Spinal cord (tissue), 9 donors: ENCODE measurements at regions not wholly inside any gene's neighbourhood (a gene's known extent, or its start where the extent isn't known, plus 50 kb on each side); places are given as distances from the start of the nearest gene placed in this dataset.

ENCODE experiments used
- DNase-seq, 6 donors: peaks; one replicate each; pipeline versions ENCODE4 v3.0.0 to v3.0.0-alpha.2; 2013 to 2015; ENCODE audit warnings: low spot score in 6 of 6, low read depth in 4 of 6
- H3K27ac ChIP-seq: one replicate; pipeline ENCODE4 v1.5.1; 2013; ENCODE audit warnings: low read depth, low read length, control low read depth
- H3K27me3 ChIP-seq: one replicate; pipeline ENCODE4 v1.6.1; 2013; ENCODE audit warnings: low read length; ENCODE audit not compliant: control insufficient read depth, insufficient read depth
- H3K36me3 ChIP-seq: one replicate; pipeline ENCODE4 v1.6.1; 2013; ENCODE audit warnings: low read length; ENCODE audit not compliant: control insufficient read depth, insufficient read depth
- H3K4me1 ChIP-seq: one replicate; pipeline ENCODE4 v1.6.1; 2013; ENCODE audit warnings: low read length; ENCODE audit not compliant: control insufficient read depth, insufficient read depth
- H3K4me3 ChIP-seq: one replicate; pipeline ENCODE4 v1.5.1; 2013; ENCODE audit warnings: low read depth, low read length, control low read depth
- H3K9me3 ChIP-seq: one replicate; pipeline ENCODE4 v1.6.1; 2013; ENCODE audit warnings: low read length; ENCODE audit not compliant: control insufficient read depth, insufficient read depth
- WGBS: methylation state at CpG from one replicate; pipeline ENCODE4 v1.1.5; 2013; ENCODE audit warnings: missing lambda C conversion rate; ENCODE audit not compliant: insufficient coverage; 5-methylcytosine and 5-hydroxymethylcytosine counted together
- donor health status: healthy.

DNA sequence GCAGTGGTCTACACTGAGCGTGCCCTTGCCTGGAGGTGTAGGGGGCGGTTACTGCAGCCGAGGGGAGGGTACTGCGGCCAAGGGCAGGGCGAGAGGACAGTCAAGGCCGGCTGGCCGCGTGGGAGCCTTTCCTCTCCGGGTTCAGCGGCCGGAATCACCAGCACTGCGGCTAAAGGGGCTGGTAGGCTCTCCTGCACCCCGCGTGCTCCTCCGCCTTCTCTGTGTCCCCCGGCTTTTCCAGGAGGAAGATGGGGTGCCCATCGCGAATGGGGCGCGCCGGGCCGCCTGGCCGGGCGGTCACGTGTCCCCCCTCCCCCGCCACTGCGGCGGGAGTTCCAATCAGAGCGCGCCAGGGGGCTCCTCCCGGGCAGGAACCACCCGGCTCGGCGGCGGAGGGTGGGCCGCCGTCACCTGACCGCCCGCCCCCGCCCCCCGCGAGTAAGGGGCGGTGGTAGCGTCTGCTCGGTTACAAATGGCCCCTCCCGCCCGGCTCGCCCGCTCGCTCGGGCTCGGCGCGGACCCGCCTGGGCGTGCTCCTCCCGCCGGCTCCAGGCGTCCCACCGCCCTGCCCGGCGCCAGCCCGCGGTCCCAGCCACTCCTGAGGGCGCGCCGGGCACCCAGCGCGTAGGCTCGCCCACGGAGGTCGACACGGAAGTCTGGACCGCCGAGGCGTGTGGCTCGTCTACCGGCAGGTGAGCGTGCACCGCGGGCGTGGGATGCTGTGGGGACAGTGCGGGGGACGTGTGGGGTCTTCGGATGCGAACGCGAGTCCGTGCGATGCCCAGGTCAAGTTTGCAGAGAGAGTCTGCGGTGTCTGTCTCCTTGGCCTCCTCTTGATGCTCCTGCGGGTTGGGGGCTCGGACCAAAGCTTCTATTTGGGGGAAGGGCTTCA lies 242.6 kb upstream of the TOPAZ1 start:
- Histone ChIP-seq H3K4me1 (peaks cover 48% of the 10 kb centered on the region), H3K27ac (peak overlapping the region; percentile 42), H3K27me3 (peaks cover 62% of the 10 kb centered on the region), H3K4me3 (peak overlapping the region; percentile 58), H3K36me3 (no peaks in the 10 kb centered on the region), H3K9me3 (no peaks in the 10 kb centered on the region)
- WGBS: under 1% methylated on average over 93 of the region's 93 CpGs
- peak in 2 of 6 donors; percentile 91 to 93 for DNase-seq

GRCh38 chr3:43999728-44000319 lies 241.9 kb upstream of the TOPAZ1 start:
- H3K36me3 ChIP-seq: no peaks in the 10 kb centered on the region
- H3K4me3 ChIP-seq: peak overlapping the region; percentile 58
- 40% methylated on average over 6 of the region's 7 CpGs for WGBS
- no peak overlapping the region for H3K27ac ChIP-seq
- no peak for DNase-seq
- peaks cover 44% of the 10 kb centered on the region for H3K4me1 ChIP-seq
- H3K9me3 ChIP-seq: no peaks in the 10 kb centered on the region
- peaks cover 54% of the 10 kb centered on the region for H3K27me3 ChIP-seq

GRCh38 chr3:44000586-44000985 lies 241.1 kb upstream of the TOPAZ1 start:
- peak in 1 of 6 donors; percentile 35 for DNase-seq
- Histone ChIP-seq H3K9me3 (no peaks in the 10 kb centered on the region), H3K4me1 (peaks cover 37% of the 10 kb centered on the region), H3K27me3 (peaks cover 48% of the 10 kb centered on the region), H3K36me3 (no peaks in the 10 kb centered on the region), H3K4me3 (peak overlapping the region; percentile 58), H3K27ac (no peak overlapping the region)
- WGBS: 89% methylated on average over 2 of the region's 3 CpGs

- no CpG with 5 or more reads among the region's 3 CpGs for WGBS
These were observed 240.6 kb upstream of the TOPAZ1 start for GRCh38 chr3:44001072-44001471.

GRCh38 chr3:44003801-44004200 lies 237.9 kb upstream of the TOPAZ1 start:
- Histone ChIP-seq H3K36me3 (no peaks in the 10 kb centered on the region), H3K4me1 (peaks cover 7% of the 10 kb centered on the region), H3K4me3 (no peak overlapping the region), H3K9me3 (no peaks in the 10 kb centered on the region), H3K27ac (no peak overlapping the region), H3K27me3 (peaks cover 16% of the 10 kb centered on the region)
- DNase-seq: no peak
- 95% methylated on average over 4 of the region's 6 CpGs for WGBS

More at GRCh38 chr3:44001072-44001471, 240.6 kb upstream of the TOPAZ1 start:
- Histone ChIP-seq H3K27me3 (peaks cover 43% of the 10 kb centered on the region), H3K4me3 (no peak overlapping the region), H3K4me1 (peaks cover 33% of the 10 kb centered on the region), H3K27ac (no peak overlapping the region), H3K36me3 (no peaks in the 10 kb centered on the region), H3K9me3 (no peaks in the 10 kb centered on the region)
- no peak for DNase-seq

DNA sequence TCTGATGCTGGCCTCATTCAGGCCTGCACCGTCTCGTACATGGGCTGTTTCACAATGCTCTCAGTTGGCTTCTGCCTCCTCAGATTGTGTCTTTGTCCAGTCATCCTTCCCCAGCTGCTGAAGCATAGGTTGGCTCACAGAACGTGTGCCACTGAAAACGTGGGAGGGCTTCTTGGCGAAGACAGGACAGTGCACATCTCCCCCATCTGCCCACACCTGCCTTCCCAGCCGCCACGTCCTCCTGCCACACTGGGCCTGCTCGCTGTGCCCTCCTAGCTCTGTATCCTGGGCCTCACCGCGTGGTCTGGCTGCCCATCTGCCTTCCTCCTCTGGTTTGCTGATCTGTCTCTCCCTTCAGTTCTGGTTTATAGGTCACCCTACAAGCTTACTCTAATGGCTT lies 230.0 kb upstream of the TOPAZ1 start:
- 82% methylated on average over 10 of the region's 10 CpGs for WGBS
- H3K27ac ChIP-seq: no peak overlapping the region
- no peak for DNase-seq

GRCh38 chr3:44012160-44012899 lies 229.4 kb upstream of the TOPAZ1 start:
- H3K4me3 ChIP-seq: no peak overlapping the region
- peaks cover 35% of the 10 kb centered on the region for H3K4me1 ChIP-seq
- no peaks in the 10 kb centered on the region for H3K27me3 ChIP-seq
- H3K27ac ChIP-seq: no peak overlapping the region
- peaks cover 25% of the 10 kb centered on the region for H3K36me3 ChIP-seq
- 83% methylated on average over 12 of the region's 13 CpGs for WGBS
- H3K9me3 ChIP-seq: no peaks in the 10 kb centered on the region
- DNase-seq: no peak

More for the DNA sequence above, 230.0 kb upstream of the TOPAZ1 start:
- Histone ChIP-seq H3K36me3 (peaks cover 25% of the 10 kb centered on the region), H3K27me3 (no peaks in the 10 kb centered on the region), H3K9me3 (no peaks in the 10 kb centered on the region), H3K4me3 (no peak overlapping the region), H3K4me1 (peaks cover 35% of the 10 kb centered on the region)

- no peaks in the 10 kb centered on the region for H3K9me3 ChIP-seq
- no peak overlapping the region for H3K4me3 ChIP-seq
- peaks cover 25% of the 10 kb centered on the region for H3K36me3 ChIP-seq
- peaks cover 37% of the 10 kb centered on the region for H3K4me1 ChIP-seq
- WGBS: 51% methylated on average over 8 of the region's 11 CpGs
- peak in 2 of 6 donors; percentile 29 to 47 for DNase-seq
- no peaks in the 10 kb centered on the region for H3K27me3 ChIP-seq
- peak overlapping the region; percentile 36 for H3K27ac ChIP-seq
These were observed 227.7 kb upstream of the TOPAZ1 start for GRCh38 chr3:44013967-44014366.

DNA sequence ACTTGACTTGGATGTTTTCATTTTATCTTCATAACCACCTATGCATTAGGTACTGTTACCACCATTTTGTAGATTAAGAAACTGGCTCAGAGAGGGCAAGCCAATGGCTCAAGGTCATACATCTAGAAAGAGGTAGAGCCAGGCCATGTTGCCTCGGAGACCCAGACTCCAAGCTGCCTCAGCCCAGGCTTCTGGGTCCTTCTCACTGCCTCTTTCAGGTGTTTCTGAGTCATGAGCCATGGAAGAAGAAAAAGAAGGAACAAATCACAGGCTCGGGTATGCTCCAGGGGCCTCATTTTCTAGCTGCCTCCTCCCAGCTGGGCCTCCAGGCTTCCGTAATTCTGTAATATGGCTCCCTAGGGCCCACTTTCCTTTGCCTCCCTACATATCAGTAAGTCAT lies 226.5 kb upstream of the TOPAZ1 start:
- no peak overlapping the region for H3K27ac ChIP-seq
- no peaks in the 10 kb centered on the region for H3K27me3 ChIP-seq
- peaks cover 25% of the 10 kb centered on the region for H3K36me3 ChIP-seq
- peak in 1 of 6 donors; percentile 53 for DNase-seq
- WGBS: 100% methylated on average over 1 of the region's 3 CpGs
- H3K4me1 ChIP-seq: peaks cover 48% of the 10 kb centered on the region
- no peak overlapping the region for H3K4me3 ChIP-seq
- H3K9me3 ChIP-seq: no peaks in the 10 kb centered on the region
